ENCODE measurements at regions not wholly inside any gene's neighbourhood (a gene's known extent, or its start where the extent isn't known, plus 50 kb on each side); places are given as distances from the start of the nearest gene placed in this dataset.

DNA sequence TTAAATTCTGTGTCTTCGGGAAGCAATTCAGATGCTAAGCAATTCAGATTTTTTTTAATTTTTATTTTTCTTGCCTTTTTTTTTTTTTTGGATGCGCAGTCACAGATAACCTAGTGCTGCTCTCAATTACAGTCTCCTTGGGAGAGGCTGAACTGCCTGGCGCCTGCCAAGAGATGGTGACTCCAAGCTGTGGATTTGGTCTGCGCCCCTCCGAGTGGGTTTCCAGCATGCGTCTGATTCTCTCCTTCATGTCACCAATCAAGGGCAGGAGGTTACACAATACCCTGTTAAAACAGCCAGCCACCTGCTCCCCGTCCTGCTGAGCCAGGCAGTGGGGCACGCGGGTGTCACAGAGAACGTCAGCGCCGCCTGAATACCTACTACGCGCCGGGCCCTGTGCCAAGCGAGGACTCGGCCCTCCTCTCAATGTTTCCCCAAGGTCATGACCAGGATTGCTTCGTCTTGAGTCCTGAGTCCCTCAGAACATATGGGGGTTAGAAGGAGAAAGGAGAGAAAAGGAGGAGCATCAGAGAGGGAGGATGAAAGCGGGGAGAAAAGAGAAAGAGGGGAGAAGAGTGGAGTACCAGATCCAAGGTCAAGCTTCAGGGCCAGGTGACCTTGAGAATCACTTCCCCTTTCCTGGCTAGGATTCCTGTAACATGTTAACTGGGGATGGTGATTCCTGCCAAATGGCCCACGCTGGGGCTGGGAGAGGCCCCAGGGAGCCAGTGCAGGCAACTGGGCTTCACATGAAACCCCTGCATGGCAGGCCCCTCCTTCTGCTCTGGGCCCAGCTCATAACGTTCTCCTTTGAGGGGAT lies 213.6 kb downstream of the URI1 start:
- no peak overlapping the region for H3K4me2 ChIP-seq (replicated peaks; ENCODE audit: low read depth, low read length, poor library complexity, severe bottlenecking)
- H3K9ac ChIP-seq (ENCODE audit: low read length), result no peak overlapping the region
- DNase-seq, result no peak
- no peak overlapping the region for H3K4me3 Mint-ChIP-seq
- ChIA-PET CTCF (no interaction called here), POLR2A (no interaction called here)
- H3K4me3 ChIP-seq (ENCODE audit: control extremely low read depth in 1 of 5, extremely low read depth in 1 of 5, insufficient read depth in 1 of 5, low read depth in 2 of 5, low read length in 4 of 5), result no peak overlapping the region
- no peak for ATAC-seq (ENCODE audit: low read depth)
- H3K4me1 ChIP-seq (ENCODE audit: control insufficient read depth in 2 of 2, insufficient read depth in 2 of 2, low read length in 2 of 2), result peaks cover 7 to 10% of the 10 kb centered on the region in 2 donors
- H3K27ac Mint-ChIP-seq, result no peak overlapping the region
- peaks cover 0 to 14% (median 0%) of the 10 kb centered on the region in 3 donors for H3K9me3 ChIP-seq (ENCODE audit: control extremely low read depth in 1 of 3, control insufficient read depth in 2 of 3, insufficient read depth in 1 of 3, low read length in 2 of 3)
- peaks cover 0 to 2% (median 0%) of the 10 kb centered on the region in 4 experiments for H3K27me3 ChIP-seq (replicated peaks in 1 of 4; ENCODE audit: control extremely low read depth in 1 of 4, control insufficient read depth in 3 of 4, insufficient read depth in 4 of 4, low read length in 3 of 4)
- H3K79me2 ChIP-seq (ENCODE audit: control insufficient read depth, insufficient read depth, low read length), result no peaks in the 10 kb centered on the region
- H3K27ac ChIP-seq (ENCODE audit: low read length in 2 of 2), result no peak overlapping the region
- H4K20me1 ChIP-seq (ENCODE audit: control insufficient read depth, insufficient read depth, low read length, poor library complexity, severe bottlenecking), result no peaks in the 10 kb centered on the region
- WGBS (ENCODE audit: insufficient coverage), result 92% methylated on average over 16 of the region's 21 CpGs
- no peak overlapping the region for H2AFZ ChIP-seq (ENCODE audit: insufficient read depth, low read depth, low read length, poor library complexity, severe bottlenecking)
- peaks cover 3% of the 10 kb centered on the region for H3K27me3 Mint-ChIP-seq
- no peaks in the 10 kb centered on the region for H3K36me3 ChIP-seq (replicated peaks in 1 of 2; ENCODE audit: control extremely low read depth in 1 of 2, control insufficient read depth in 1 of 2, extremely low read depth in 1 of 2, insufficient read depth in 2 of 2, low read length in 1 of 2)
- peaks cover 12% of the 10 kb centered on the region for H3K4me1 Mint-ChIP-seq
- H3K9me3 Mint-ChIP-seq (ENCODE audit: insufficient read depth), result no peaks in the 10 kb centered on the region
- TF ChIP-seq EZH2 (IDR thresholded peaks at IDR 0.05; ENCODE audit: borderline replicate concordance, insufficient read depth, low read depth, low read length, poor library complexity, severe bottlenecking), result no peak
- TF ChIP-seq, protein P1, sequence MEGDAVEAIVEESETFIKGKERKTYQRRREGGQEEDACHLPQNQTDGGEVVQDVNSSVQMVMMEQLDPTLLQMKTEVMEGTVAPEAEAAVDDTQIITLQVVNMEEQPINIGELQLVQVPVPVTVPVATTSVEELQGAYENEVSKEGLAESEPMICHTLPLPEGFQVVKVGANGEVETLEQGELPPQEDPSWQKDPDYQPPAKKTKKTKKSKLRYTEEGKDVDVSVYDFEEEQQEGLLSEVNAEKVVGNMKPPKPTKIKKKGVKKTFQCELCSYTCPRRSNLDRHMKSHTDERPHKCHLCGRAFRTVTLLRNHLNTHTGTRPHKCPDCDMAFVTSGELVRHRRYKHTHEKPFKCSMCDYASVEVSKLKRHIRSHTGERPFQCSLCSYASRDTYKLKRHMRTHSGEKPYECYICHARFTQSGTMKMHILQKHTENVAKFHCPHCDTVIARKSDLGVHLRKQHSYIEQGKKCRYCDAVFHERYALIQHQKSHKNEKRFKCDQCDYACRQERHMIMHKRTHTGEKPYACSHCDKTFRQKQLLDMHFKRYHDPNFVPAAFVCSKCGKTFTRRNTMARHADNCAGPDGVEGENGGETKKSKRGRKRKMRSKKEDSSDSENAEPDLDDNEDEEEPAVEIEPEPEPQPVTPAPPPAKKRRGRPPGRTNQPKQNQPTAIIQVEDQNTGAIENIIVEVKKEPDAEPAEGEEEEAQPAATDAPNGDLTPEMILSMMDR (IDR thresholded peaks at IDR 0.05), result no peak
- intact Hi-C loops (cut with micrococcal nuclease), result no loop called here

DNA sequence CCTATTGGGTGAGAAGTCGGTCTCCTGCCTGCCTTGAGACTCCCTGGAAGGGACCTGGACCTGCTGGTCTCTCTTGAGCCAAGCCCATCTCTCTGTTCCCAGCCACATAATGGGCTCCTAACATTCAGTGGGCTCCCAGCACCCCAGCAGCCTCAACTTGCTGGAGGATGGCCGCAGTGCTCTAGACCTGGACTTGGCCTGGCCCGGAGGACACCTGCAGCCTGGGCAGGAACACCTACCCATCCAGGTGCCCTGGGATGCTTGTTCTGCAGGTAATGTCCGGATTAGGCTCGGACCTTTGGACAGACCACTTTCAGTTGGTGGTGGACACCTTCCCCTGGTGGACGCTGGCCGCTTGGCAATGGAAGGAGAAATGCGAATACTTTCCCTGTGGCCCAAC lies 214.6 kb downstream of the URI1 start:
- Histone ChIP-seq H3K4me3 (ENCODE audit: control extremely low read depth in 1 of 5, extremely low read depth in 1 of 5, insufficient read depth in 1 of 5, low read depth in 2 of 5, low read length in 4 of 5) (no peak overlapping the region), H2AFZ (ENCODE audit: insufficient read depth, low read depth, low read length, poor library complexity, severe bottlenecking) (no peak overlapping the region), H4K20me1 (ENCODE audit: control insufficient read depth, insufficient read depth, low read length, poor library complexity, severe bottlenecking) (no peaks in the 10 kb centered on the region), H3K27me3 (replicated peaks in 1 of 4; ENCODE audit: control extremely low read depth in 1 of 4, control insufficient read depth in 3 of 4, insufficient read depth in 4 of 4, low read length in 3 of 4) (peaks cover 0 to 2% (median 0%) of the 10 kb centered on the region in 4 experiments), H3K9ac (ENCODE audit: low read length) (no peak overlapping the region), H3K9me3 (ENCODE audit: control extremely low read depth in 1 of 3, control insufficient read depth in 2 of 3, insufficient read depth in 1 of 3, low read length in 2 of 3) (peaks cover 0 to 21% (median 0%) of the 10 kb centered on the region in 3 donors), H3K27ac (ENCODE audit: low read length in 2 of 2) (no peak overlapping the region), H3K4me1 (ENCODE audit: control insufficient read depth in 2 of 2, insufficient read depth in 2 of 2, low read length in 2 of 2) (peaks cover 7 to 10% of the 10 kb centered on the region in 2 donors), H3K4me2 (replicated peaks; ENCODE audit: low read depth, low read length, poor library complexity, severe bottlenecking) (no peak overlapping the region), H3K36me3 (replicated peaks in 1 of 2; ENCODE audit: control extremely low read depth in 1 of 2, control insufficient read depth in 1 of 2, extremely low read depth in 1 of 2, insufficient read depth in 2 of 2, low read length in 1 of 2) (no peaks in the 10 kb centered on the region), H3K79me2 (ENCODE audit: control insufficient read depth, insufficient read depth, low read length) (no peaks in the 10 kb centered on the region)
- CTCF ChIA-PET, result no interaction called here
- 96% methylated on average over 8 of the region's 8 CpGs for WGBS (ENCODE audit: insufficient coverage)
- Mint-ChIP-seq H3K4me3 (no peak overlapping the region), H3K27ac (no peak overlapping the region), H3K27me3 (peaks cover 3% of the 10 kb centered on the region), H3K4me1 (peaks cover 12% of the 10 kb centered on the region), H3K9me3 (ENCODE audit: insufficient read depth) (no peaks in the 10 kb centered on the region)
- TF ChIP-seq, protein P1 (IDR thresholded peaks at IDR 0.05), result no peak
- TF ChIP-seq EZH2 (IDR thresholded peaks at IDR 0.05; ENCODE audit: borderline replicate concordance, insufficient read depth, low read depth, low read length, poor library complexity, severe bottlenecking), result no peak
- intact Hi-C loops (cut with micrococcal nuclease), result no loop called here
- POLR2A ChIA-PET, result no interaction called here
- no peak for ATAC-seq (ENCODE audit: low read depth)
- DNase-seq, result no peak
